ENCODE measurements at regions not wholly inside any gene's neighbourhood (a gene's known extent, or its start where the extent isn't known, plus 50 kb on each side); places are given as distances from the start of the nearest gene placed in this dataset.

- TF ChIP-seq E2F4 (CRISPR knock-in tag; IDR thresholded peaks at IDR 0.05; ENCODE audit: borderline replicate concordance, low read depth) (no peak), ZBTB43 (CRISPR knock-in tag; IDR thresholded peaks at IDR 0.05) (no peak), ZSCAN18 (CRISPR knock-in tag; IDR thresholded peaks at IDR 0.05) (no peak), CDX4 (CRISPR knock-in tag; IDR thresholded peaks at IDR 0.05; ENCODE audit: borderline replicate concordance) (no peak), GTF2I (CRISPR knock-in tag; conservative IDR thresholded peaks at IDR 0.05) (no peak), SOX15 (CRISPR knock-in tag; IDR thresholded peaks at IDR 0.05) (no peak), STAT6 (CRISPR knock-in tag; conservative IDR thresholded peaks at IDR 0.05; ENCODE audit: low read depth) (no peak), JAZF1 (CRISPR knock-in tag; IDR thresholded peaks at IDR 0.05) (no peak), ATF1 (CRISPR knock-in tag; IDR thresholded peaks at IDR 0.05) (no peak), RORB (CRISPR knock-in tag; IDR thresholded peaks at IDR 0.05) (no peak)
These were observed 801.9 kb upstream of the SLITRK1 start (continued) for GRCh38 chr13:84684048-84684662.

GRCh38 chr13:84683448-84683847 is 801.2 kb upstream of the SLITRK1 start:
- H3K4me3 Mint-ChIP-seq = no peak overlapping the region
- TF ChIP-seq MYBL2 (CRISPR knock-in tag; IDR thresholded peaks at IDR 0.05) (no peak), FOXJ3 (CRISPR knock-in tag; IDR thresholded peaks at IDR 0.05; ENCODE audit: borderline replicate concordance) (no peak), ZNF396 (CRISPR knock-in tag; IDR thresholded peaks at IDR 0.05; ENCODE audit: borderline replicate concordance) (no peak), TP53 (CRISPR knock-in tag; IDR thresholded peaks at IDR 0.05) (no peak), ZNF532 (CRISPR knock-in tag; IDR thresholded peaks at IDR 0.05; ENCODE audit: borderline replicate concordance) (no peak), IRF2 (CRISPR knock-in tag; IDR thresholded peaks at IDR 0.05; ENCODE audit: borderline replicate concordance, low read depth) (no peak), GABPB1 (CRISPR knock-in tag; IDR thresholded peaks at IDR 0.05) (no peak), ZSCAN18 (CRISPR knock-in tag; IDR thresholded peaks at IDR 0.05) (no peak), USF2 (CRISPR knock-in tag; IDR thresholded peaks at IDR 0.05) (no peak)
- CTCF ChIA-PET = no interaction called here
- ATAC-seq (no peak), DNase-seq (ENCODE audit: low spot score) (no peak)
- POLR2A ChIA-PET = no interaction called here
- H3K9me3 Mint-ChIP-seq = no peaks in the 10 kb centered on the region
- H3K36me3 Mint-ChIP-seq = no peaks in the 10 kb centered on the region
- no peak overlapping the region for H3K27ac Mint-ChIP-seq
- no peaks in the 10 kb centered on the region; the same call in 1 of the 2 replicates for H3K4me1 Mint-ChIP-seq
- H3K27me3 Mint-ChIP-seq (ENCODE audit: low read depth) = no peaks in the 10 kb centered on the region
